Esophagus squamous epithelium (tissue), 5 donors: ENCODE measurements at regions not wholly inside any gene's neighbourhood (a gene's known extent, or its start where the extent isn't known, plus 50 kb on each side); places are given as distances from the start of the nearest gene placed in this dataset.

ENCODE experiments used
- DNase-seq: peaks from one replicate; lab custom pipeline; 2025; lab: John Stamatoyannopoulos, UW
- H3K27ac ChIP-seq, 4 donors: fragments of 200-600 bp; sonication (generic); one replicate each; pipeline ENCODE4 v1.5.1; 2016 to 2019; ENCODE audit warnings: mild to moderate bottlenecking in 1 of 4
- H3K27me3 ChIP-seq, 4 donors: fragments of 200-600 bp; sonication (generic); 1 replicate in 3 of 4; 2 replicates in 1 of 4; pipeline versions ENCODE4 v1.5.1 to v1.6.0; 2017 to 2021; ENCODE audit warnings: antibody characterized with exemption in 1 of 4
- H3K36me3 ChIP-seq, 3 donors: fragments of 200-600 bp; sonication (generic); one replicate each; pipeline ENCODE4 v1.5.1; 2016 to 2019
- H3K4me1 ChIP-seq, 3 donors: fragments of 200-600 bp; sonication (generic); one replicate each; pipeline ENCODE4 v1.5.1; 2017 to 2019
- H3K4me3 ChIP-seq, 4 donors: fragments of 200-600 bp; sonication (generic); 1 replicate in 3 of 4; 2 replicates in 1 of 4; pipeline ENCODE4 v1.5.1; 2016 to 2019; ENCODE audit warnings: mild to moderate bottlenecking in 2 of 4, moderate library complexity in 1 of 4
- H3K9me3 ChIP-seq, 3 donors: fragments of 200-600 bp; sonication (generic); one replicate each; pipeline ENCODE4 v1.5.1; 2016 to 2019
- CTCF ChIP-seq, 6 experiments: fragments of 450-650 bp in 4 of 6; fragments of 200-600 bp in 2 of 6; sonication (generic) in 2 of 6; IDR thresholded peaks; one replicate each; pipeline ENCODE4 v1.5.1; 2016 to 2019; ENCODE audit warnings: antibody characterized with exemption in 6 of 6, mild to moderate bottlenecking in 4 of 6, moderate library complexity in 4 of 6
- POLR2A ChIP-seq, 4 donors: fragments of 450-650 bp; IDR thresholded peaks; one replicate each; pipeline ENCODE4 v1.6.1; 2017; ENCODE audit warnings: antibody characterized with exemption in 4 of 4, mild to moderate bottlenecking in 4 of 4, moderate library complexity in 3 of 4
- WGBS, 2 donors: methylation state at CpG; one replicate each; pipeline ENCODE4 v1.1.5; 2018; 5-methylcytosine and 5-hydroxymethylcytosine counted together
- intact Hi-C: fragments of 100-400 bp; cut with DNase I; formaldehyde crosslinking; loops from one replicate; pipeline ENCODE4 v1.15.0; 2022
- donor health status: DM: yes; HTN: yes; CAD: no.

- 19 to 20% methylated on average over 1 of the region's 1 CpG for WGBS, 2 donors
- intact Hi-C loops: no loop called here
- Histone ChIP-seq H3K27me3 (no peaks in the 10 kb centered on the region), H3K9me3 (no peaks in the 10 kb centered on the region), H3K4me3 (no peak overlapping the region), H3K27ac (no peak overlapping the region), H3K4me1 (no peaks in the 10 kb centered on the region), H3K36me3 (no peaks in the 10 kb centered on the region)
- TF ChIP-seq CTCF (IDR thresholded peaks at IDR 0.05) (no peak), POLR2A (IDR thresholded peaks at IDR 0.05) (no peak)
- DNase-seq: no peak
Measured at GRCh38 chr4:162241857-162242256, 78.1 kb upstream of the FSTL5 start.

GRCh38 chr4:162239992-162240769 lies 76.4 kb upstream of the FSTL5 start:
- intact Hi-C loops: no loop called here
- WGBS, 2 donors: 81 to 82% methylated on average over 5 of the region's 5 CpGs

GRCh38 chr4:162237676-162238075 lies 73.9 kb upstream of the FSTL5 start:
- Histone ChIP-seq H3K4me3 (no peak overlapping the region), H3K27ac (no peak overlapping the region), H3K4me1 (no peaks in the 10 kb centered on the region), H3K9me3 (no peaks in the 10 kb centered on the region), H3K36me3 (no peaks in the 10 kb centered on the region), H3K27me3 (no peaks in the 10 kb centered on the region)
- DNase-seq: no peak
- WGBS, 2 donors: 67 to 73% methylated on average over 2 of the region's 2 CpGs
- intact Hi-C loops: no loop called here
- no peak for TF ChIP-seq POLR2A (IDR thresholded peaks at IDR 0.05)
- TF ChIP-seq CTCF (IDR thresholded peaks at IDR 0.05): no peak

More at GRCh38 chr4:162239992-162240769, 76.4 kb upstream of the FSTL5 start:
- TF ChIP-seq CTCF (IDR thresholded peaks at IDR 0.05): no peak
- no peak for TF ChIP-seq POLR2A (IDR thresholded peaks at IDR 0.05)
- no peaks in the 10 kb centered on the region for H3K27me3 ChIP-seq
- H3K27ac ChIP-seq: no peak overlapping the region
- H3K4me3 ChIP-seq: no peak overlapping the region
- no peaks in the 10 kb centered on the region for H3K4me1 ChIP-seq
- H3K9me3 ChIP-seq: no peaks in the 10 kb centered on the region
- H3K36me3 ChIP-seq: no peaks in the 10 kb centered on the region
- no peak for DNase-seq

- Histone ChIP-seq H3K4me3 (no peak overlapping the region), H3K9me3 (no peaks in the 10 kb centered on the region), H3K27ac (no peak overlapping the region), H3K4me1 (no peaks in the 10 kb centered on the region), H3K36me3 (no peaks in the 10 kb centered on the region), H3K27me3 (no peaks in the 10 kb centered on the region)
- TF ChIP-seq CTCF (IDR thresholded peaks at IDR 0.05) (no peak), POLR2A (IDR thresholded peaks at IDR 0.05) (no peak)
- WGBS, 2 donors: 29 to 46% methylated on average over 1 to 3 of the region's 3 CpGs
- intact Hi-C loops: no loop called here
- DNase-seq: no peak
Measured at GRCh38 chr4:162234595-162234994, 70.8 kb upstream of the FSTL5 start.

GRCh38 chr4:162232349-162232748 lies 68.5 kb upstream of the FSTL5 start:
- Histone ChIP-seq H3K9me3 (no peaks in the 10 kb centered on the region), H3K4me1 (no peaks in the 10 kb centered on the region), H3K27ac (no peak overlapping the region), H3K36me3 (no peaks in the 10 kb centered on the region), H3K4me3 (no peak overlapping the region), H3K27me3 (no peaks in the 10 kb centered on the region)
- intact Hi-C loops: no loop called here
- no peak for DNase-seq
- no peak for TF ChIP-seq POLR2A (IDR thresholded peaks at IDR 0.05)
- no peak for TF ChIP-seq CTCF (IDR thresholded peaks at IDR 0.05)
